ENCODE measurements at regions not wholly inside any gene's neighbourhood (a gene's known extent, or its start where the extent isn't known, plus 50 kb on each side); places are given as distances from the start of the nearest gene placed in this dataset.

- TF ChIP-seq TAF1 (IDR thresholded peaks at IDR 0.05; ENCODE audit: borderline replicate concordance, insufficient read depth, low read length) (no peak), FOXP2 (optimal IDR thresholded peaks at IDR 0.05; ENCODE audit: borderline replicate concordance, extremely low read depth, extremely low read length, insufficient read depth) (no peak), SIN3A (IDR thresholded peaks at IDR 0.05; ENCODE audit: borderline replicate concordance, insufficient read depth, low read length) (no peak), POLR2AphosphoS5 (IDR thresholded peaks at IDR 0.05; ENCODE audit: low read depth, low read length) (no peak)
- TF ChIP-seq, protein P1, sequence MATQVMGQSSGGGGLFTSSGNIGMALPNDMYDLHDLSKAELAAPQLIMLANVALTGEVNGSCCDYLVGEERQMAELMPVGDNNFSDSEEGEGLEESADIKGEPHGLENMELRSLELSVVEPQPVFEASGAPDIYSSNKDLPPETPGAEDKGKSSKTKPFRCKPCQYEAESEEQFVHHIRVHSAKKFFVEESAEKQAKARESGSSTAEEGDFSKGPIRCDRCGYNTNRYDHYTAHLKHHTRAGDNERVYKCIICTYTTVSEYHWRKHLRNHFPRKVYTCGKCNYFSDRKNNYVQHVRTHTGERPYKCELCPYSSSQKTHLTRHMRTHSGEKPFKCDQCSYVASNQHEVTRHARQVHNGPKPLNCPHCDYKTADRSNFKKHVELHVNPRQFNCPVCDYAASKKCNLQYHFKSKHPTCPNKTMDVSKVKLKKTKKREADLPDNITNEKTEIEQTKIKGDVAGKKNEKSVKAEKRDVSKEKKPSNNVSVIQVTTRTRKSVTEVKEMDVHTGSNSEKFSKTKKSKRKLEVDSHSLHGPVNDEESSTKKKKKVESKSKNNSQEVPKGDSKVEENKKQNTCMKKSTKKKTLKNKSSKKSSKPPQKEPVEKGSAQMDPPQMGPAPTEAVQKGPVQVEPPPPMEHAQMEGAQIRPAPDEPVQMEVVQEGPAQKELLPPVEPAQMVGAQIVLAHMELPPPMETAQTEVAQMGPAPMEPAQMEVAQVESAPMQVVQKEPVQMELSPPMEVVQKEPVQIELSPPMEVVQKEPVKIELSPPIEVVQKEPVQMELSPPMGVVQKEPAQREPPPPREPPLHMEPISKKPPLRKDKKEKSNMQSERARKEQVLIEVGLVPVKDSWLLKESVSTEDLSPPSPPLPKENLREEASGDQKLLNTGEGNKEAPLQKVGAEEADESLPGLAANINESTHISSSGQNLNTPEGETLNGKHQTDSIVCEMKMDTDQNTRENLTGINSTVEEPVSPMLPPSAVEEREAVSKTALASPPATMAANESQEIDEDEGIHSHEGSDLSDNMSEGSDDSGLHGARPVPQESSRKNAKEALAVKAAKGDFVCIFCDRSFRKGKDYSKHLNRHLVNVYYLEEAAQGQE (IDR thresholded peaks at IDR 0.05; ENCODE audit: insufficient read depth in 1 of 2, low read depth in 2 of 2, low read length in 2 of 2): no peak
Observed at GRCh38 chr13:100724568-100724967, 50.0 kb upstream of the TMTC4 start.

Measured in PFSK-1 (cell line).